GM12875 (cell line): ENCODE measurements at regions not wholly inside any gene's neighbourhood (a gene's known extent, or its start where the extent isn't known, plus 50 kb on each side); places are given as distances from the start of the nearest gene placed in this dataset.

Experiments
- H3K4me3 ChIP-seq: one replicate; pipeline ENCODE4 v1.5.1; 2011; ENCODE audit warnings: low read depth, low read length, control low read depth
- TF ChIP-seq, protein P1 (sequence below): IDR thresholded peaks from 2 replicates; pipeline ENCODE4 v1.5.1; 2011; ENCODE audit warnings: low read depth, mild to moderate bottlenecking, control low read depth, inconsistent platforms, low read length, moderate library complexity, borderline replicate concordance; ENCODE audit not compliant: insufficient read depth

DNA sequence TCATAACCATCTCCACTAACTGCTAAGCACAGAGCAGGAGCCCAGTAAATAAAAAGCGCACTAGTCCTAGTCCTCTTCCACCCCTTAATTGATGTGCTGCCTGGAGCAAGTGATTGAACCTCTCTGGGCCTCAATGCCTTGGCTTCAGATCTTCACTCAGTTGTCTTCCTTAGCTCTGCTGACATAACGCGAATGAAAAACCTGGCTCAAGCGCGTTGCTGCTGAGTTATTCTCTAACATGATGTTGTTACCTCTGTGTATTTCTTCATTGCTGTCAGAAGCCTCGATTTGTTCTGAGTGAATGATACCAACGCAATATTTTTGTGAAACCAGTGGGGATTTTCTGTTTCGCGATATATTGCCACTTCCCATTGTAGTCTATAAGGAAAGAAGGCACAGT, 185.1 kb upstream of the CCND2 start:
- TF ChIP-seq, protein P1, sequence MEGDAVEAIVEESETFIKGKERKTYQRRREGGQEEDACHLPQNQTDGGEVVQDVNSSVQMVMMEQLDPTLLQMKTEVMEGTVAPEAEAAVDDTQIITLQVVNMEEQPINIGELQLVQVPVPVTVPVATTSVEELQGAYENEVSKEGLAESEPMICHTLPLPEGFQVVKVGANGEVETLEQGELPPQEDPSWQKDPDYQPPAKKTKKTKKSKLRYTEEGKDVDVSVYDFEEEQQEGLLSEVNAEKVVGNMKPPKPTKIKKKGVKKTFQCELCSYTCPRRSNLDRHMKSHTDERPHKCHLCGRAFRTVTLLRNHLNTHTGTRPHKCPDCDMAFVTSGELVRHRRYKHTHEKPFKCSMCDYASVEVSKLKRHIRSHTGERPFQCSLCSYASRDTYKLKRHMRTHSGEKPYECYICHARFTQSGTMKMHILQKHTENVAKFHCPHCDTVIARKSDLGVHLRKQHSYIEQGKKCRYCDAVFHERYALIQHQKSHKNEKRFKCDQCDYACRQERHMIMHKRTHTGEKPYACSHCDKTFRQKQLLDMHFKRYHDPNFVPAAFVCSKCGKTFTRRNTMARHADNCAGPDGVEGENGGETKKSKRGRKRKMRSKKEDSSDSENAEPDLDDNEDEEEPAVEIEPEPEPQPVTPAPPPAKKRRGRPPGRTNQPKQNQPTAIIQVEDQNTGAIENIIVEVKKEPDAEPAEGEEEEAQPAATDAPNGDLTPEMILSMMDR = no peak
- no peak overlapping the region for H3K4me3 ChIP-seq

DNA sequence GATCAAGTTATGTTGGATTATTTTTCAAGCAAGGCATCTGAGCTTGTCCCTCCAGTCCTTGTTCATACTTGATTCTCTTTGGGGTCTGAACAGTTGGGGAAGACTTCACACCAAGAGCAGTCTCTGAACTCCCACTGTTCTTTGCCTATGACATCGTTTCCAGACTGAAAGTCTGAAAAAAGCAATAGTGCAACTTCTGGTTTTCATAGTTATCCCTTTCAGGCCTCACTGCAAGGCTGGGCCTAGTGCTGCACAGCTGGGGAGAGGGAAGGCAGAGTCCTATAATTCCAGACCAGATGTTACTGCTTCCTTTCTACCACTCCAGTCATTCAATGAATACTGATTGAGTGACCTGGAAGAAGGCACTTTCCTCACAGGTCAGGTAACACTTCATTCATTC, 187.1 kb upstream of the CCND2 start:
- no peak overlapping the region for H3K4me3 ChIP-seq

DNA sequence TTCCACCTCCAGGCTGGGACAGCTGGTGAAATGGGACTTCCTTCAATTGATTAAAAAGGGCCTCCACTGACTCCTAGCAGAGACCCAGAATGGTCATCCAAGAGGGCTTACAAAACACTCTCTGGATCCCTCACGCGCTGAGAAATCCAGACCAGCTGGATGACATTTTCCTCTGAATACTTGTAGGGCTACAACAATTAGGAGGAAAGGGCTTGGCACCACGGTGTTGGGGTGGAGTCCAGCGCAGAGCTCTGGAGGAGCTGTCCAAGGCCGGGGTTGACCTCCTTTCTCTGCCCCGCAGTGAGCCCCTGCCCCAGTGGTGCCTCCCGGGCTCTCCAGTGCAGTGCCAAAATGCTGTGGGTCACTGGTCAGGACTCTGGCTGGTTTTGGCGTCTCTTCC, 189.0 kb upstream of the CCND2 start:
- no peak overlapping the region for H3K4me3 ChIP-seq
- TF ChIP-seq, protein P1 = no peak

More for the DNA sequence above, 187.1 kb upstream of the CCND2 start:
- TF ChIP-seq, protein P1 = no peak

DNA sequence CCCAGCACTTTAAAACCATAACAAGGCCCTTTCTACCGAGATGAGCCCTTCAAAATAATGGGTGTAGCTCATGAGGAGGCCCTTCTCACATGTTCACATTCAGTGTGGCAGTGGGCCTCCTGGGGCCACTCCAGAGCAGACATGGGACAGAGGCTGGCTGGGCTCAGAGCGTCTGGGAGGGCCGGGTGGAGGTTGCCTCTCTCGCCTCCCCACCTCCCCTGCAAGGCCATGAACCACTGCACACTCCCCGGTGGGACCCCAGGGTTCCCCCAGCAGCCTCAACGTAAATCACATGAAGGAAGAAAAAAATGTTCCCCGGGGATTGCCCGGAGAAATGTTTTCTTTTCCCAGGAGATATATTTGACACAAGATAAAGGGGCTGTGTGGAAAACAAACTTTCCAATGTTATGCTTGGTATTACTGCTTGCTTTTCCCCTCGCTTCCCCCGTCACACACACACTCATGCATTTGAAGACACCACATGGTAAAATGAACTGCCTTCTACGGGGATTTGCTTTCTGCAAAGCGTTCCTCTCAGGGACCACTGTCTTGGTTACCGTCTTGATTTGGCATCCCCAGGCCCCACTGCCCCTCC, 190.7 kb upstream of the CCND2 start:
- H3K4me3 ChIP-seq = no peak overlapping the region
- TF ChIP-seq, protein P1 = no peak

DNA sequence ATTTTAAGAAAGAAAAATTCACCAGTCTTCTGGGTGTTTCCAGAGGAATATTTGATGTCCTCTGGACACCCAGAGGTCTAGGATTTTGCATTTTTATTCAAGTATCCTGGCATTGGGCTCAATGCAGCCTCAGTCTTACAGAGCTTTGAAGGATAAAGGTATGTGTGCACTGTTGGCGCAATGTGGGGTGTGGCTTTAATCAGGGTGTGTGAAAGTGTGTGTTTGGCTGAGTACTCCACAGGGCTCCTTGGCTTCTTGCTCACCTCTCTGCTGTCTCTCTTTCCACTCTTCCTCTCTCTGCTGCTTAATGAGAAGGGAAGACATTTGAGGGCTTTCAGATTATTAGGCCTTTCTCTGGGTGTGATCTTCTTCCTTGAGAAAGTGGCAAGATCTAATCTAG, 193.3 kb upstream of the CCND2 start:
- H3K4me3 ChIP-seq = no peak overlapping the region
- TF ChIP-seq, protein P1 = no peak

DNA sequence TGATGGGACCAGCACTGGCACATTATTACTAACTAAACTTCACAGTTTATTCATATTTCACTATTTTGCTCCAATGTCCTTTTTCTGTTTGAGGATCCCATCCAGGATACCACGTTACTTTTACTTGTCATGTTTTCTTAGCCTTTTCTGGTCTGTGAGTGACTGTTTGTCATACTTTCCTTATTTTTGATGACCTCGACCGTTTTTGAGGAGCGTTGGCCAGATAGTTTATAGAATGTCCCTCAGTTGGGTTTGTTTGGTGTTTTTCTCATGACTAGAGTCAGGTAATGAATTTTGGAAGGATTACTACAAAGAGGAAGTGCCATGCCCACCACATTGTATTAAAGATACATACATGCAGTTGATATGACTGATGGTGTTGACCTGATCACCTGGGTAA, 199.4 kb upstream of the CCND2 start:
- no peak overlapping the region for H3K4me3 ChIP-seq
- TF ChIP-seq, protein P1 = no peak

DNA sequence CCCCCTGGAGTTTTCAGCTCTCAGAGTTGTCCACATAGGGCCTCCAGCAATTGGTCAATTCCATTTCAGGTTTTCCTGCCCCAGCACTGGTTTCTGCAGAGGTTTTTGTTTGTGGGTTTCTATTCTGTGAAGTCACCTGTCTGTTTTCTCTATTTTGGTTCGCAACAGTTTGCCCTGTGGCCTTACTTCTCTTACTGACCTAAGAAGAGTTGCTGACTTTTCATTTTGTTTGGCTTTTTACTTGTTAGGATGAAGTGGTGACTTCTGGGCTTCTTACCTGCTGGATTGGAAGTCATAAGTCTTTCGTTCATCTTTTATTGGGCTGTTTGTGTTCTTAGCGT, 196.4 kb upstream of the PARP11 start:
- no peak overlapping the region for H3K4me3 ChIP-seq
- TF ChIP-seq, protein P1 = no peak
